HG02763 (cell line): ENCODE measurements at regions not wholly inside any gene's neighbourhood (a gene's known extent, or its start where the extent isn't known, plus 50 kb on each side); places are given as distances from the start of the nearest gene placed in this dataset.

Source experiments
- ATAC-seq: cut with Tn5 transposase; IDR thresholded peaks from one replicate; pipeline ENCODE4 v1.9.1; 2021; ENCODE audit warnings: mild to moderate bottlenecking, moderate library complexity; ENCODE audit not compliant: unreplicated experiment

GRCh38 chr9:107632661-107633060, 143.1 kb upstream of the KLF4 start:
- no peak for ATAC-seq

- ATAC-seq = no peak
Measured at GRCh38 chr9:107632216-107632615, 142.6 kb upstream of the KLF4 start.

- no peak for ATAC-seq
Measured at GRCh38 chr9:107631788-107632187, 142.2 kb upstream of the KLF4 start.

GRCh38 chr9:107630156-107630555, 140.6 kb upstream of the KLF4 start:
- ATAC-seq = no peak

- no peak for ATAC-seq
Measured at GRCh38 chr9:107628444-107628843, 138.9 kb upstream of the KLF4 start.

GRCh38 chr9:107627781-107628180, 138.2 kb upstream of the KLF4 start:
- ATAC-seq = no peak

GRCh38 chr9:107626118-107626517, 136.5 kb upstream of the KLF4 start:
- ATAC-seq = no peak

- no peak for ATAC-seq
Measured at GRCh38 chr9:107625383-107625984, 135.9 kb upstream of the KLF4 start.

GRCh38 chr9:107624234-107624948, 134.8 kb upstream of the KLF4 start:
- no peak for ATAC-seq

- ATAC-seq = no peak
Measured at GRCh38 chr9:107621436-107621835, 131.9 kb upstream of the KLF4 start.

- no peak for ATAC-seq
Measured at GRCh38 chr9:107620801-107621200, 131.2 kb upstream of the KLF4 start.

GRCh38 chr9:107620236-107620635, 130.7 kb upstream of the KLF4 start:
- ATAC-seq = no peak

- no peak for ATAC-seq
Measured at GRCh38 chr9:107615321-107615720, 125.8 kb upstream of the KLF4 start.

GRCh38 chr9:107614765-107615164, 125.2 kb upstream of the KLF4 start:
- ATAC-seq = no peak

- no peak for ATAC-seq
Measured at GRCh38 chr9:107613321-107613720, 123.8 kb upstream of the KLF4 start.

- ATAC-seq = no peak
Measured at GRCh38 chr9:107612136-107612535, 122.6 kb upstream of the KLF4 start.

- ATAC-seq = no peak
Measured at GRCh38 chr9:107609547-107609946, 120.0 kb upstream of the KLF4 start.

- no peak for ATAC-seq
Measured at GRCh38 chr9:107606149-107606790, 116.7 kb upstream of the KLF4 start.

GRCh38 chr9:107605041-107605440, 115.5 kb upstream of the KLF4 start:
- ATAC-seq = no peak

- no peak for ATAC-seq
Measured at GRCh38 chr9:107603281-107603680, 113.7 kb upstream of the KLF4 start.

GRCh38 chr9:107600060-107600573, 110.5 kb upstream of the KLF4 start:
- no peak for ATAC-seq

GRCh38 chr9:107597743-107598217, 108.2 kb upstream of the KLF4 start:
- no peak for ATAC-seq
